Pons (tissue), 1 donor: ENCODE measurements at regions not wholly inside any gene's neighbourhood (a gene's known extent, or its start where the extent isn't known, plus 50 kb on each side); places are given as distances from the start of the nearest gene placed in this dataset.

Experiments used
- DNase-seq: peaks from one replicate; pipeline ENCODE4 v3.0.0-alpha.2; 2016; ENCODE audit warnings: low spot score

GRCh38 chr1:221306239-221306638, 427.0 kb downstream of the HLX start:
- no peak for DNase-seq

- DNase-seq: peak; percentile 45
Measured at GRCh38 chr1:221308534-221309511, 429.6 kb downstream of the HLX start.

- DNase-seq: peak; percentile 14
Measured at GRCh38 chr1:221309723-221310122, 430.5 kb downstream of the HLX start.

- peak; percentile 15 for DNase-seq
Measured at GRCh38 chr1:221310180-221310579, 430.9 kb downstream of the HLX start.

GRCh38 chr1:221315330-221315729, 426.6 kb downstream of the DUSP10 start:
- no peak for DNase-seq

- DNase-seq: no peak
Measured at GRCh38 chr1:221316491-221317056, 425.3 kb downstream of the DUSP10 start.

GRCh38 chr1:221317537-221317936, 424.4 kb downstream of the DUSP10 start:
- no peak for DNase-seq

GRCh38 chr1:221327954-221328353, 413.9 kb downstream of the DUSP10 start:
- DNase-seq: no peak

- DNase-seq: no peak
Measured at GRCh38 chr1:221328371-221328770, 413.5 kb downstream of the DUSP10 start.

GRCh38 chr1:221331273-221332183, 410.4 kb downstream of the DUSP10 start:
- no peak for DNase-seq

- peak; percentile 28 for DNase-seq
Measured at GRCh38 chr1:221334062-221334461, 407.8 kb downstream of the DUSP10 start.

- DNase-seq: peak; percentile 97
Measured at GRCh38 chr1:221335161-221336101, 406.5 kb downstream of the DUSP10 start.

- no peak for DNase-seq
Measured at GRCh38 chr1:221336126-221336525, 405.8 kb downstream of the DUSP10 start.

GRCh38 chr1:221337106-221337505, 404.8 kb downstream of the DUSP10 start:
- DNase-seq: peak; percentile 75

- no peak for DNase-seq
Measured at GRCh38 chr1:221343136-221343535, 398.8 kb downstream of the DUSP10 start.

GRCh38 chr1:221343607-221344006, 398.3 kb downstream of the DUSP10 start:
- no peak for DNase-seq

- DNase-seq: no peak
Measured at GRCh38 chr1:221344693-221345092, 397.2 kb downstream of the DUSP10 start.

GRCh38 chr1:221347706-221348105, 394.2 kb downstream of the DUSP10 start:
- DNase-seq: no peak

- DNase-seq: no peak
Measured at GRCh38 chr1:221350091-221350490, 391.8 kb downstream of the DUSP10 start.

GRCh38 chr1:221356693-221357092, 385.2 kb downstream of the DUSP10 start:
- no peak for DNase-seq

GRCh38 chr1:221363039-221363438, 378.9 kb downstream of the DUSP10 start:
- DNase-seq: no peak
